HK-2 (cell line): ENCODE measurements at regions not wholly inside any gene's neighbourhood (a gene's known extent, or its start where the extent isn't known, plus 50 kb on each side); places are given as distances from the start of the nearest gene placed in this dataset.
"Not testable (repeated sequence)": the region's sequence is repeated elsewhere in the genome, so short reads cannot be mapped to it uniquely, and the experiment has no call there.

Experiments
- DNase-seq: peaks from one replicate; pipeline ENCODE4 v3.0.0-alpha.2; 2018; ENCODE audit not compliant: unreplicated experiment

DNA sequence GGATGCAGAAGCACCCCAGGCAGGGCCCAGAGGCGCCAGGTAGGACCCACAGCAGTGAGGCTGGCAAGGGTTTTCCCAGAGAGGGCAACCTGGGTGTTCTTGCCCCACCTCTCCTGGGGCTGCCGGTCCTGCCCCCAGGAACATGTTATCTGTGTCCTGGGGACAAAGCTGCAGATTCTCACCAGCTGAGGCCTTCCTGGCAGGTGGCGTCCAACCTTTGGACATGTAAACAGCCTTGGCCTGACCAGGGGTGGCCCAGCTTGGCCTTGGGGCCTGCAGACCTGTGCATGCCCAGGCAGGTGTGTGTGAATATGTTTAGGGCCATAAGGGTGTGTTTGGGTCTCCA lies 101.8 kb upstream of the LARP1 start:
- no peak for DNase-seq

DNA sequence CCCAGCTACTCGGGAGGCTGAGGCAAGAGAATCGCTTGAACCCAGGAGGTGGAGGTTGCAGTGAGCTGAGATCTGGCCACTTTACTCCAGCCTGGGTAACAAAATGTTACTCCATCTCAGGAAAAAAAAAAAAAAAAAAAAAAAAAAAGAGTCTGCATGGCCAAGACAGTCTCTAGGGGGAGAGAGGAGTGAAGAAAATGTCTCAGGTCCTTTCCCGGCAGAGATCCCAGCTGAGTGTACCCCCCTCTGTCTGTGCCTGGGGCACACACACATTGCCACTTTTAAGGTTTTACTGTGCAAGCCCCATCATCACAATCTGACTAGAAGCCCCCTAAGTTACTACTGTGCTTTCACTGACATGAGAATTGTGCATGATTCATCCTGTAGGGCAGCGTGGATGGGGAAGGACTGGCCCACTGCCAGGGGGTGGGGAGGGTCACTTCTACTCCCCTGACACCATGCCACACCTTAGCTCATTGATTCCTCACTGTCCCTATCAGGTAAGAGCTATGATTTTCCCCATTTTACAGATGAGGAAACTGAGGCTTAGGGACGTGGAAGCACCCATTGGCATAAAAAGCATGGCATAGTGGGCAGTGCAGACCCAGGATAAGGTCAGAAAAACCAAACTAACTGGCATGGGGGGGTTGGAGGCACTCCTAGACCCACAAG lies 102.3 kb upstream of the LARP1 start:
- DNase-seq, result no peak

DNA sequence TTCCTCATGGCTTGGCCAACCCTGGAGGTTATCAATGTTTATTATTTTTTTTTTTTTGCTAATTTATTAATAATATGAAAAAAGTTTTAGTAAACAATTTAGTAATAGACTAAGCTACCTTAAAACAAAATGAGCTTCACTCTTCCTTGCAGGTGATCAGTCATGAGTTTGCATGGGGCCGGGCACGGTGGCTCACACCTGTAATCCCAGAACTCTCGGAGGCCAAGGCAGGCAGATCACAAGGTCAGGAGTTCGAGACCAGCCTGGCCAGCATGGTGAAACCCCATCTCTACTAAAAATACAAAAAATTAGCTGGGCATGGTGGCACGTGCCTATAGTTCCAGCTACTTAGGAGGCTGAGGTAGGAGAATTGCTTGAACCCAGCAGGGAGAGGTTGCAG lies 103.4 kb upstream of the LARP1 start:
- not testable (repeated sequence) for DNase-seq

GRCh38 chr5:154648706-154649105 lies 106.5 kb upstream of the LARP1 start:
- DNase-seq, result no peak

DNA sequence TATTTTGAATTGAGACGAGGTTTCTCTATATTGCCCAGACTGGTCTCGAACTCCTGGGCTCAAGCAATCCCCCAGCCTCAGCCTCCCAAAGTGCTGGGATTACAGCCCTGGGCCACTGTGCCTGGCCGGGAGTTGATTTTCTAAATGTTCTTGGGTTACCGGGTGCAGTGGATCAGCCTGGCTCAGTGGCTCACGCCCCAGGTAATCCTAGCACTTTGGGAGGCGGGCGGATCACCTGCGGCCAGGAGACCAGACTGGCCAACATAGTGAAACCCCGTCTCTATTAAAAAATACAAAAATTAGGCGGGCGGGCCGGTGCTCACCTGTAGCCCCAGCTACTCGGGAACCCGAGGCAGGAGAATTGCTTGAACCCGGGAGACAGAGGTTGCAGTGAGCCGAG lies 106.9 kb upstream of the LARP1 start:
- DNase-seq, result no peak

- DNase-seq, result no peak
Measured at GRCh38 chr5:154647761-154648145, 107.4 kb upstream of the LARP1 start.

DNA sequence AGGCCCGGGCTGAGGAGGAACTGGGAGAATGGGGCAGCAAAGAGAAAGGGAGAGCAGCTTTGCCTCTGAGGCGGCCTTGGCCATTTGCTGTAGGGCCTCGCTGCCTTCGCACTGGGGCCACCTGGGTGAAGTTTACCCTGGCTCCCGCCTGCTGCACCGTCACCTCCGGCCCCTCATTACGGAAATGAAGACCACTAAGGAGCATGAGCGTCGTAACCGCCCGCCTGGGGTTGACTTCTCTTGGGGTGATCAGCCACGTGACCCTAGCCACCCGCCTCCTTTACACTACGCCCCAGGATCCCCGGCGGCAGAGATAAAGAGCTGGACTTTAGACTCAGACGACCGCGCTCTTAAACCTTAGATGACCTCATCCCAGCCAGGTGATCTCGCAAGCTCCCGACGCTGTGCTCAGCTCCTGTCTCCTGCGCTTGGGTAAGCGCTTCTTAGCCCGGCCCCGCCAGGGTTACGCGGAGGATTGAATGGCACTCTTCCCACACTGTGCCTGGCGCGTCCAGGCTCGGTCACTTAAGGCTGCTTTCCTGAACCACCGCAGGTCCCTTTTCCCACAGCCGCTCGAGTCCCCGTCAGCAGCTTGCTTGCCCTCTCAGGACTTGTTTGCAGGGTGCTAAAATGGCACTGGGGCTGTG lies 107.9 kb upstream of the LARP1 start:
- peak; percentile 36 for DNase-seq

GRCh38 chr5:154646745-154647113 lies 108.4 kb upstream of the LARP1 start:
- no peak for DNase-seq

DNA sequence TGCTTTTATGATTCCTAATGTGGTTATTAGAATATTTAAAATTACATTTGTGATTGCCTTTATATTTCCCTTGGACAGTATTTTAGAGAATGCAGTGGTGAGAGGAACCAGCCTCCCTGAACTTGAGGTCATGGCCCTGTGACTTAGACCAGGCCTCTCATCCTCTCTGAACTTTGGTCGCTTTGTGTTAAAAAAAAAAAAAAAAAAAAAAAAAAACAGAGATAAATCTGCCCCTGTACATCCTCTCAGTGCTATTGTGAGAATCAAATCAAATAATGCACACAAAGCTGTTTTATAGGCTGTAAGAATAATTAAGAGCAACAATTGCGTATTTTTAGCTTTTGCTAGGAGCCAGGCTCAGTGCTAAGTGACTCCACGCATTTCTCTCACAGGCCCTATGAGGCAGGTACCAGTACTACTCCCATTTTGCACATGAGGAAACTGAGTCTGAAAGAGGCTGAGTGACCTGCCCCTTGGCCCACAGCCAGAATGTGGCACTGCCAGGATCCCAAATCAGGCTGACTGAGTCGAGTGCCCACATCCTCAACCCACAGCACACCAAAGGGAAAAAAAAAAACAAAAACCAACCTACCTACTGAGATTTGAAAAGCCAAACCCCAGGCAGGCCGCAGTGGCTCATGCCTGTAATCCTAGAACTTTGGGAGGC lies 110.3 kb upstream of the LARP1 start:
- no peak for DNase-seq

DNA sequence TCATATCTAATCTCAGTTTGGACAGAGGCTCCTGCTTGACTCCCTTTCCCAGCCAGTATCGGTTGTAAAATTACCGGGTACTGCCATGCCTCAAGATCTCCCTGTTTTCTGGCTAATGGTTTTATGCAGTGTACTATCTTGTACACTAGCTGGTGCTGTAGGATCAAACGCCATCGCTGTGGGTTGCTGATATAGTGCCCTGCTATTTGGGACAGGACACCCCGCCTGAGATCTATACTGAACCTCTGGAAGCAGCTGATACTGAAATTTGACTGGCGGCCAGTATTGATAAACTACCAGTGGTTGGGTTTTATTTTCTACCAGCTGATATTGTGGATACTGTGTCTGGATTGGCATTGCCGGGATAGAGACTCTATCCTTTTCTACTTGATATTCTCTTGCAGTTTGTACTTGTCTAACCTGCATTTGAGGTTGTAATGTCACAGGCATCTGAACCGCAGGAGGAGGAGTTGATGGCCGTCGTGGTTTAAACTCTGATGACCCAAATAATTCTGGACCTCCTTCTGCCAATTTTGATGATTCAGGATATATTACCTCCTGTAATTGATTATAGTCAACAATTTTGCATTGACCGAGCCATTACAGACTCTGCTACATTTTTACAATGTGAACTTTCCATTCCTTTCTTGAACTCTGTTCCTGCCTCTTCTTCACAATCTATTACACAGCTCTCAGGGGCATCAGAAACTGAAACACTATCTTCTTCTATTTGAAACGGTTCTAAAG lies 112.5 kb upstream of the LARP1 start:
- no peak for DNase-seq

DNA sequence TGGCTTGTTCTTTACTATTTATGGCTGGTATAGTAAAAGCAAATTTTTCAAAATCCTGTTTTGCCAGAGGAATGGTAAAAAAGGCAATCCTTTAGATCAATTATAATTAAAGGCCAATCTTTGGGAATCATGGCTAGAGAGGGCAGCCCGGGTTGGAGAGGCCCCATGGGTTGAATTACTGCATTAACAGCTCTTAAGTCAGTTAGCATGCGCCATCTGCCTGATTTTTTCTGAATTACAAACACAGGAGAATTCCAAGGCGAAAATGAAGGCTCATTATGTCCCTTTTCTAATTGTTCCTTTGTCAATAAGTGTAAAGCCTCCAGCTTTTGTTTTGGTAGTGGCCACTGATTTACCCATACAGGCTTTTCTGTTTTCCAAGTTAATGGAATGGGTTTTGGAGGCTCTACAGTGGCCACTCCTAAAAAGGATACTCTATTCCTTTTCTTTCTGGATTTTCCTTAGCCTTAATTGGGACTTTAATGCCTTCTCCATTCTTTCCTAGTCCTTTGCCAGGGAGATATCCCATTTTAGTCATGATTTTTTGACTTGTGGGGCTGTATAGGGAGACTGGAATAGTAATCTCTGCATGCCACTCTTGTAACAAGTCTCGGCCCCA lies 114.9 kb upstream of the LARP1 start:
- DNase-seq, result not testable (repeated sequence)

- not testable (repeated sequence) for DNase-seq
Measured at GRCh38 chr5:154636786-154637185, 118.4 kb upstream of the LARP1 start.

DNA sequence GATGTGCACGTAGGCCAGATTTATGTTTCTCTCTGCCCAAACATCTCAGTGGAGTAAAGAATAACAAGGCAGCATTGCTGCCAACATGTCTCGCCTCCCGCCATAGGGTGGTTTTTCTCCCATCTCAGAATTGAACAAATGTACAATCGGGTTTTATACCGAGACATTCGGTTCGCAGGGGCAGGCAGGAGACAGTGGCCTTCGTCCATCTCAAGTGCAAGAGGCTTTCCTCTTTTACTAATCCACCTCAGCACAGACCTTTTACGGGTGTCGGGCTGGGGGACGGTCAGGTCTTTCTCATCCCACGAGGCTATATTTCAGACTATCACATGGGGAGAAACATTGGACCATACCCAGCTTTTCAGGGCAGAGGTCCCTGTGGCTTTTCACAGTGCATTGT lies 118.9 kb upstream of the LARP1 start:
- not testable (repeated sequence) for DNase-seq

DNA sequence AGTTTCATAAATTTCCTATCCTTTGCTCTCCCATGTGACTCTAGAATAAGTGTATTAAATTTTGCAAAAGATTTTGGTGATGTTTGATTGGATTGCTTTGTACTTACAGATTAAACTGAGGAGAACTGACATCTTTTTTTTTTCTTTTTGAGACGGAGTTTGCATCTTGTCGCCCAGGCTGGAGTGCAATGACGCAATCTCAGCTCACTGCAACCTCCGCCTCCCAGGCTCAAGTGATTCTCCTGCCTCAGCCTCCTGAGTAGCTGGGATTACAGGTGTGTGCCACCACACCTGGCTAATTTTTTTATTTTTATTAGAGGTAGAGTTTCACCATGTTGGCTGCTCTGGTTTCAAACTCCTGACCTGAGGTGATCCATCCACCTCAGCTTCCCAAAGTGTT lies 121.4 kb upstream of the LARP1 start:
- DNase-seq, result not testable (repeated sequence)

GRCh38 chr5:154631141-154631540 lies 124.0 kb upstream of the LARP1 start:
- no peak for DNase-seq

DNA sequence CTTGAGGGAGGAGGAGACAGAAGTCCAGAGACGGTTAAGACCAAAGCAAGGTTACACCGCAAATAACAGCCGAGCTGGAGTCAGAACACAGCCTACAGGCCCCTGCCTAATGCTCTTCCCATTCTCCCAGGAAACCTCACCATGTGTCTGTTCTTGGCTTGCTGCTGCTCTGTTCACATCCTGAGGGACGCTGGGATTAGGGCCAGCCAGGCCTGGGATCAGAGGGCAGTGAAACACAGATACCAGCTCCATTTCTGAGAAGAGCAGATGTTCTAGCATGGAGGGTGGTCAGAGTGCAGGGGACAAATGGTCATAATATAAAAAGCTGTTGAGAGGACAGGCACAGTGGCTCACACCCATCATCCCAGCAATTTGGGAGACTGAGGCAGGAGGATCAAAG lies 124.8 kb upstream of the LARP1 start:
- no peak for DNase-seq

DNA sequence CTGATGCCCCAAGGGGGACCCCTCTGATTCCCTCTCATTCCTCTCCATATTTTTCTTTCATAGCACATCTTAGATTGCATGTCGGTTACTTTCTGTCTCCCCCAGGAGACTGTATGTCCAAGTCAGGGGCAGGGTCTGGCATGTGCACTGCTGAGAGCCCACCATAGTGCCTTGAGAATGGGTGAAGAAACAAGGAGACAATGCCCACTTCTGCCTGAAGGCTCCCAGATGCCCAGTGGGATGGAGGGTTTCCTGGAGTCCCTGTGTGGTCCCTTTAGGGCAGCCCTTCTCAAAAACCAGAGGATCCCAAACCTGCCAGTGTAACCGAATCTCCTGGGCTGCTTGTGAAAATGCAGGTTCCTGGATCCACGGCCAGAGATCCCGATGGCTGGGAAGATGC lies 126.5 kb upstream of the LARP1 start:
- no peak for DNase-seq

GRCh38 chr5:154627698-154628678 lies 127.2 kb upstream of the LARP1 start:
- DNase-seq, result no peak

DNA sequence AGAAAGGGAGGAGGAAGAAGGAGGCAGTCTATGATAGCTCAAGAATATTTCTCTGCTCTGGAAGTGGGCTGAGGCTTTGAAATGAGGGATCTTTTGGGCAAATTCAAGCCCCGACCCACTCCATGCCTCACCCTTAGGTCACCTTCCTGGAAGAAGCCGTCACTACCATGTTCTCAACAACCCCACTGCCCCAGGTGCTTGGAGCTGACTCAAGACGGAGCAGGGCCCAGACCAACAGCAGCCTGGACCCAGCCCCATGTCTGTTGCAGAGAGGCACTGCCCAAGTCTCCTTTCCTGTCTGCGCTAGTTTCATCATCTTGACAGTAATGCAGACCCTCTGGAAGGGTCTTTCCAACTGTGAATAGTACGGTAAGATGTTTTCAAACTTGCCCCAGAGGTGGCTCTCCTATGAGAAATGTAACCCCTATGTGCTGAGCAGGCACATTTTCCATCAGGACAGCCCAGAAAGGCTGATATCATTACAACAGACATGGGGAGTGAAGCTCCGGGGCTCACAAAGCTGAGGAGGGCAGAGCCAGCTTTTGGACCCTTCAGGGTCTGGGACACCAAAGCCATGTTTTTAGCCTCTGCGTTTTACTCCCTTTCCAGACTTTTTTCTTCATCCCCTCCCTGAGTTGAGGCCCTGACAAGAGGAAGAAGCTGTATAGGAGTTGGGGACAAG lies 128.2 kb upstream of the LARP1 start:
- DNase-seq, result no peak

GRCh38 chr5:154625031-154625430 lies 130.1 kb upstream of the LARP1 start:
- no peak for DNase-seq
